HepG2 (cell line): ENCODE measurements at regions not wholly inside any gene's neighbourhood (a gene's known extent, or its start where the extent isn't known, plus 50 kb on each side); places are given as distances from the start of the nearest gene placed in this dataset.

Source experiments
- ATAC-seq: fragments of 200-7000 bp; cut with Tn5 transposase; 3 replicates; pipeline ENCODE4 v1.9.1; 2020; ENCODE audit warnings: mild to moderate bottlenecking, moderate library complexity
- BruUV-seq: library from RNA; stranded (reverse); fragments of 400-500 nt; replicated peaks from 2 replicates; lab custom pipeline; 2021; lab: Mats Ljungman, UMichigan
- CTCF ChIA-PET: fragments of 300-600 bp; formaldehyde crosslinking; extraction: SDS; loops from one replicate; lab custom pipeline; 2021; ENCODE audit warnings: low total read pairs, inconsistent platforms, low intra/inter-chr PET ratio; lab: Yijun Ruan, JAX
- POLR2A ChIA-PET: fragments of 350-600 bp; sonication (Branson Sonifier 250); formaldehyde crosslinking; loops from one replicate; lab custom pipeline; 2020; ENCODE audit warnings: antibody characterized with exemption, inconsistent platforms; lab: Yijun Ruan, JAX
- DNase-seq: peaks from one replicate; pipeline ENCODE4 v3.0.0-alpha.2; 2015; ENCODE audit warnings: low spot score
- FAIRE-seq: peaks from 3 replicates; lab custom pipeline; 2011; peaks lifted over from hg19 to GRCh38; lab: Jason Lieb, UNC
- H2AFZ ChIP-seq: one replicate; pipeline ENCODE4 v1.6.1; 2011; ENCODE audit warnings: low read length, inconsistent platforms
- H3K27ac ChIP-seq: fragments of 300-600 bp; 3 replicates; pipeline ENCODE4 v1.8.0; 2011; ENCODE audit warnings: mixed run types, mild to moderate bottlenecking, mixed read lengths, low read length, inconsistent platforms; ENCODE audit not compliant: insufficient read depth; ENCODE audit errors: extremely low read length
- H3K27me3 ChIP-seq, 2 experiments: fragments of 200-600 bp in 1 of 2; 2 replicates in 1 of 2; 3 replicates in 1 of 2; pipeline versions ENCODE4 v1.6.0 to v1.8.0; 2011; ENCODE audit warnings: low read length in 2 of 2, mild to moderate bottlenecking in 2 of 2, moderate library complexity in 2 of 2, inconsistent platforms in 1 of 2; ENCODE audit not compliant: insufficient read depth in 2 of 2, control insufficient read depth in 1 of 2
- H3K36me3 ChIP-seq, 2 experiments: fragments of 200-600 bp in 1 of 2; replicated peaks in 1 of 2; 2 replicates in 1 of 2; 3 replicates in 1 of 2; pipeline versions ENCODE4 v1.5.1 to v1.8.0; 2011; ENCODE audit warnings: low read length in 2 of 2, inconsistent platforms in 1 of 2; ENCODE audit not compliant: insufficient read depth in 2 of 2, control insufficient read depth in 1 of 2
- H3K4me1 ChIP-seq: 2 replicates; pipeline ENCODE4 v1.5.1; 2012; ENCODE audit warnings: low read length, inconsistent platforms; ENCODE audit not compliant: insufficient read depth
- H3K4me2 ChIP-seq: 2 replicates; pipeline ENCODE4 v1.6.0; 2011; ENCODE audit warnings: low read depth, low read length, inconsistent platforms
- H3K4me3 ChIP-seq, 3 experiments: fragments of 200-600 bp in 1 of 3; sonication (generic), shearing (Covaris generic) in 1 of 3; replicated peaks in 1 of 3; 2 replicates each; pipeline ENCODE4 v1.5.1; 2011 to 2016; ENCODE audit warnings: low read length in 3 of 3, inconsistent platforms in 2 of 3, low read depth in 2 of 3, mild to moderate bottlenecking in 2 of 3, control low read depth in 1 of 3, mixed read lengths in 1 of 3; ENCODE audit not compliant: insufficient read depth in 1 of 3
- H3K79me2 ChIP-seq: one replicate; pipeline ENCODE4 v1.6.1; 2011; ENCODE audit warnings: low read length, inconsistent platforms; ENCODE audit not compliant: insufficient read depth
- H3K9ac ChIP-seq: 2 replicates; pipeline ENCODE4 v1.6.0; 2011; ENCODE audit warnings: mild to moderate bottlenecking, low read depth, low read length, inconsistent platforms; ENCODE audit not compliant: insufficient read depth
- H3K9me3 ChIP-seq: 2 replicates; pipeline ENCODE4 v1.5.1; 2012; ENCODE audit warnings: mild to moderate bottlenecking, low read length
- H4K20me1 ChIP-seq: 2 replicates; pipeline ENCODE4 v1.6.0; 2011; ENCODE audit warnings: inconsistent platforms, mild to moderate bottlenecking, low read length, moderate library complexity; ENCODE audit not compliant: insufficient read depth
- HNF4A ChIP-seq: sonication (generic); formaldehyde crosslinking; IDR thresholded peaks from 2 replicates; pipeline ENCODE4 v1.4.0; 2020; ENCODE audit warnings: missing genetic modification reagents
- NCOA1 ChIP-seq: sonication (generic); formaldehyde crosslinking; IDR thresholded peaks from 2 replicates; pipeline ENCODE4 v1.9.0; 2021; ENCODE audit warnings: missing genetic modification reagents
- REL ChIP-seq: sonication (generic); formaldehyde crosslinking; conservative IDR thresholded peaks from 2 replicates; pipeline ENCODE4 v1.8.0; 2022; ENCODE audit warnings: mild to moderate bottlenecking, missing genetic modification reagents, moderate library complexity
- REST ChIP-seq, 2 experiments: IDR thresholded peaks; 2 replicates each; pipeline ENCODE4 v1.6.1; 2011 to 2012; ENCODE audit warnings: low read length in 2 of 2, borderline replicate concordance in 1 of 2, low read depth in 1 of 2, mild to moderate bottlenecking in 1 of 2, moderate library complexity in 1 of 2
- ZNF629 ChIP-seq: sonication (generic); formaldehyde crosslinking; conservative IDR thresholded peaks from 2 replicates; pipeline ENCODE4 v1.5.0; 2020; ENCODE audit warnings: missing genetic modification reagents
- WGBS: methylation state at CpG from one replicate; pipeline ENCODE4 v1.1.6; 2017; ENCODE audit warnings: low lambda C conversion rate; 5-methylcytosine and 5-hydroxymethylcytosine counted together
- in situ Hi-C: cut with HindIII; loops from 2 replicates; pipeline ENCODE4 v1.10.0; 2017; ENCODE audit warnings: low pct_unique_long_range_greater_than_20kb; ENCODE audit not compliant: extremely low pct_ligation_motif_present
- intact Hi-C: fragments of 100-400 bp; cut with micrococcal nuclease; formaldehyde crosslinking; loops from one replicate; pipeline ENCODE4 v1.10.0; 2022; ENCODE audit not compliant: unreplicated experiment

GRCh38 chr10:10794046-10794445 is 223.6 kb upstream of the CELF2 start (continued):
- TF ChIP-seq REST (IDR thresholded peaks at IDR 0.05; ENCODE audit: borderline replicate concordance in 1 of 2, low read depth in 1 of 2, low read length in 2 of 2), result no peak
- TF ChIP-seq HNF4A (CRISPR knock-in tag), result no peak

- no peak overlapping the region for H3K4me3 ChIP-seq
- POLR2A ChIA-PET, result no interaction called here
- FAIRE-seq, result no peak
Measured at GRCh38 chr10:10794791-10795191, 222.9 kb upstream of the CELF2 start.

More at GRCh38 chr10:10794791-10795191, 222.9 kb upstream of the CELF2 start:
- no peak overlapping the region for H2AFZ ChIP-seq
- no peak overlapping the region for H3K4me2 ChIP-seq
- CTCF ChIA-PET, result no interaction called here
- H3K27me3 ChIP-seq, result peaks cover 0 to 5% of the 10 kb centered on the region in 2 experiments; a peak in 2 of 5 replicates
- H4K20me1 ChIP-seq, result no peaks in the 10 kb centered on the region
- H3K4me1 ChIP-seq, result no peaks in the 10 kb centered on the region
- intact Hi-C loops (no loop called here), in situ Hi-C loops (no loop called here)
- DNase-seq (no peak), ATAC-seq (no peak)
- TF ChIP-seq ZNF629 (CRISPR knock-in tag), result no peak
- TF ChIP-seq REL, result no peak
- no peak for TF ChIP-seq NCOA1 (CRISPR knock-in tag)
- H3K79me2 ChIP-seq, result no peaks in the 10 kb centered on the region
- no peak overlapping the region for H3K9ac ChIP-seq
- no peaks in the 10 kb centered on the region for H3K36me3 ChIP-seq
- BruUV-seq, result no TSS peak
- H3K9me3 ChIP-seq, result no peaks in the 10 kb centered on the region
- H3K27ac ChIP-seq, result no peak overlapping the region
- 23% methylated on average over 5 of the region's 5 CpGs for WGBS
